HG03025 (cell line): ENCODE measurements at regions not wholly inside any gene's neighbourhood (a gene's known extent, or its start where the extent isn't known, plus 50 kb on each side); places are given as distances from the start of the nearest gene placed in this dataset.

Experiments
- ATAC-seq: cut with Tn5 transposase; IDR thresholded peaks from one replicate; pipeline ENCODE4 v1.9.1; 2021; ENCODE audit warnings: mild to moderate bottlenecking, moderate library complexity; ENCODE audit not compliant: unreplicated experiment, low FRiP score

DNA sequence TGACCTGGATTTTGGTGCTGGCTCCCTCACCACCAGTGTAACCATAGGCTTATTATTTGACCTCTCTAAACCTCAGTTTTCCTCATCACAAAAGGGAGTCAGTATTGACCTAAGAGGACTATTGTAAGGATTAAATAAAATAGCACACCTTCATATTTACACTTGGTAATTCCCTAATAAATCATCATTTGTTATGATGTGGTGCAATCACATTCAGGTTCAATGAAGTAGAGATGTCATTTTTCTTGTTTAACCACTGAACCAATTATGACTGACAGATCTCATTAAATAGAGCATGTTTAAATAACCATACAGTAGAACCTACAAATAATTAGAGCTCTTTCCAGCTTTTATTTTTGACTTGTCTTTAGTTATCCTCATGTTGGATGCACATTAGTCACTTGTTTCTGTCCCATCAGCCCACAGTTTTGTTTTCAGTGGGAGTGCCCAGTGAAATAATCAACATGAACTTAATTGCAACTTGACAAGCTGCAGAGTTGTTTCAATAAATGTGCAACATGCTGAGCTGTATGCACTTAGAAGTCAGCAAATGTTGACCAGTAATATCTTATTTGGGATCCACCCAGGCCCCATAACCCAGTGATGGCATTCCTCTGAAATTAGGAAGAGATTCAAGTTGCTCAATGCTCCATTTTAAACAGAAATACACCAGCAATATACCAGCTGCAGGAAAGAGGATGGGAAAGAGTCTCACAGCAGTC is 451.7 kb upstream of the MARCKS start:
- no peak for ATAC-seq

DNA sequence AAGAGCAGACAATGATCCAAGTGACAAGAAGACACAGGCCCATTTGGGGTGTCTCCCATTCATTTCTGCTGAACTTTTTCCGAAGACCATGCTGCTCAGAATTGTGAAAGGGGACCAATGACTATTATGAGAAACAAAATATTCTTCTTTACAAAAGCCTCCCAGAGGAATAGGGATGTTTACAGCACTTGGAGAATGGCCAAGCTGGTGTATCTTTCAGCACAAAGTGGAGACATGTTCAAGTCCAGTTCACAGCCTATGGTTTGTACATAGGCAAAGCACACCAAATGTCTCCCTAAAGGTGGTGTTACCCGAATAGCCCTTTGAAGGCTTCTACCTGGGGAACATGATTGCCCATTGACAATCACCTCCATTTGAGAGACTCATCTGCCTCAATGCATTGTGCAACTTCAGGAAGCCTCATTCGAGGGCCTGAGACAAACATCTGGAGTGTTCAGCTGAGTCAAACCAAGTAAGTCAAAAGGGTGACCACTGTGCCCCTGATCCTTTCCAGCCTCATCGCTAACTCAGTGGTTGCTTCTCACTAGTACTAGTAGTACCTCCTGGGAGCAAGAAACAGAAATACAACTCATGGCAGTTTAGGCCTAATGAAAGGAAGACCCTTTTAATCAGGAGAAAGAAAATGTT is 451.0 kb upstream of the MARCKS start:
- ATAC-seq, result no peak

DNA sequence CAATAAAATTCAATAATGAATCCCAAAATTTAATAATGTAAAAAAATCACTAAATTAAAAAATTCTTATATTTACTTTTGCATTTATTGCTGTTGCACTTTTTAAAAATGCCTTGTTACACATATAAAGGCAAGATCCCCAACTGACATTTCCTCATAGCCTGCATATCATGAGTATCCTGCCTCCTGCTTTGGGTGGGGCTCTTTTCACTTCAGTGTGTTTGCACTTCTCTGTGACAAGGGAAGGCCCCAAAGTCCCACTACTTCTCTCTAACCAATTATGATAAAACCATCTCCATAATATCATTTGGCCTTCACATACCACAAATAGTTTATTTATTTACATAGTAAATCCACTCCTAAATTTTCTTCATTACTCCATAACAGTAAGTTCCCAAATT is 446.1 kb upstream of the MARCKS start:
- no peak for ATAC-seq

DNA sequence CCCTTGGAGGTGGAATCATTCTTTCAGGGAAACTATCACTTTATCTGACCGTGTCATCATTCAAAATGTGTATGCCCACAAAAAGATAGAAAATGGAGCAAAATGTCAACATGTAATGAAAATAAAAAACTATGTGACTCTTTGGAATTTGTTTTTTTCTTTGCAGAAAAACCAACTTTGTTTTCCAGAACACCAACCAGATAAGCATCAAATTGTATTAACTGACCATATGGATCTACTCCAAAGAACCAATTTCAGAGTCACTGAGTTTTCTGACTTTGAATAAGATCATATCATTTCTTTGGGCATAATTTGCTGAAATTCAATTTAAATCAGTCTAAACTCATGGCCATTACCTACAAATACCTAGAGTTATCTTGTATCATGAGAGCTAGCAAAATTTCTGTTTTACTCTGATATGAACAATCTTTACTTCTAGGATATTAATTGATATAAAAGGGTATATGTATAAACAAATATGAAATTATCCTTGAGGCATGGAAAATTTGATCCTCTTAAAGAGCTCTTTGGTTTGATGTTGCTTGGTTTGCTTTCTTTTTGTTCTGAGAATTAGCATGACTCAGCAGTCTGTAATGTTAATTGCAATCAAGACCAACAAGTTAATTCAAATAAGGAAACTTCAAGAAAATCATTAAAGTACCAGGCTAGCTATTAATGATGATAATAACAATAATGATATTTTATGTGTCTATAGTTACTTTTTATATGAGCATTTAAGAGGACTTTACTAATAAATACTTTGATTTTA is 444.4 kb upstream of the MARCKS start:
- no peak for ATAC-seq

DNA sequence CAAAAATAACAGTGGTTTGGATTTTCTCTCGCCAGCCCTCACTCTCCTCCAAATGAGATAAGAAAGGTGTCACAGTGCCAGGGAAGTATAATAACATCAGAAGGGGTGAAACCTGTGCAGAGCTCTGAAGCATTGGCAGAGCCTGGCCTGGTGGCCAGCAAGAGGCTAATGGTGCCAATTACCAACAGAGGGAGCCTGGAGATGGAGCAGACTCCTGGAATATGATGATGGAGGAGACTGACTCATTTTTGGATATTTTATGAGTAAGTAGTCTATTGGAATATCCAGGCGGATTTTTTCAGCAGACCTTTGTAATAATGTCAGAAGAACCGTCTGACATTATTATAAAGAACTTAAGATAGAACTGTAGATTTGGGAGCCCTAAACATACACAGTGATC is 442.6 kb upstream of the MARCKS start:
- ATAC-seq, result no peak

DNA sequence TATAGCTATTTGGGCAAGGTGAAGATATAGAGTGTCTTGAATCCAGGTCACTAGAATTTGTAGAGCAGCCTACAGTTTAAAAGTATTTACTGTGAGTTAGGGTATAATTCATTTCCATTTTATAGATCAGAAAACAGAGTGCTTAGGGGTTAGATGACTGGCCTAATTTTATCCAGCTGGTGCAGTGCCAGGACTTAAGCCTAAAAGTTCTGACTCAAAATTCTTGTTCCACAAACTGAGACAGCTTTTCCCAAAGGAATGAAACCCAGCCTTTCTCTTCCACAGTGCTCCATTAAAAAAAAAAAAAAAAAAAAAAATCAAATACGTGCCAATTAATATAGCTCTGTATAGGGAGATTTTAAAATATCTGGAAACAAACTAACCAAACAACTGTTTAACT is 441.0 kb upstream of the MARCKS start:
- no peak for ATAC-seq

GRCh38 chr6:113420290-113420689 is 436.9 kb upstream of the MARCKS start:
- no peak for ATAC-seq

GRCh38 chr6:113421997-113422396 is 435.1 kb upstream of the MARCKS start:
- ATAC-seq, result no peak

- no peak for ATAC-seq
Measured at GRCh38 chr6:113423956-113424355, 433.2 kb upstream of the MARCKS start.

DNA sequence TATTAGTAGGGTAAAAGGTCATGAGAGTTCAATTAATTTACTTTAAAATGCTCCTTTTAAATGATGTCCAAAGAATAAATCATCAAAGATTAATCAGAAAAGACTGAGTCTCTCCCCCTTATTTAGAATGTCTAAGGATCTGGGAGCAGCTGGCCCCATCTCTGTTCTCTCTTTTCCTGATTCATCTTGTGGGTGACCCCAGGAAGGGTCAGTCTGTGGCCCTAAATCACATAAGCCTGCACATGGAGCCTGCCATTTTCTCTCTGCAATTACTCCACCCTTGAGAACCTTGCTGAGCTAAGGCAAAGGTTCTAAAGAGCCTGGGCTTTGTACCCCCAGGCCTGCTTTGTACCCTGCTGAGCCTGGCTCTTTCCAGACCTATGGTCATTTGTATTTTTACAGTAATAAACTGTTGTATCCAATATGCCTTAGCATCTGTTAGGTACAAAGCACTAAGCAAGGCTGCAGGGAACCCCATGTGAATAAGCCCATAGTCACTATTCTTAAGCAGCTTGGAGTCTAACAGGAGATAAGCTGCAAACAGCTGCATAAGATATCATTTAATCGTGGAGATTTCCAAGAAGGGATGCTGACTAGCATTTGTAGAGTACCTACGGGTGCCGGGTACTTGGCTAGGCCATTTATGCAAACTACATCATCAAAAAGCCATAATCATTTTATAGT is 431.0 kb upstream of the MARCKS start:
- no peak for ATAC-seq

- no peak for ATAC-seq
Measured at GRCh38 chr6:113427617-113428016, 429.5 kb upstream of the MARCKS start.

DNA sequence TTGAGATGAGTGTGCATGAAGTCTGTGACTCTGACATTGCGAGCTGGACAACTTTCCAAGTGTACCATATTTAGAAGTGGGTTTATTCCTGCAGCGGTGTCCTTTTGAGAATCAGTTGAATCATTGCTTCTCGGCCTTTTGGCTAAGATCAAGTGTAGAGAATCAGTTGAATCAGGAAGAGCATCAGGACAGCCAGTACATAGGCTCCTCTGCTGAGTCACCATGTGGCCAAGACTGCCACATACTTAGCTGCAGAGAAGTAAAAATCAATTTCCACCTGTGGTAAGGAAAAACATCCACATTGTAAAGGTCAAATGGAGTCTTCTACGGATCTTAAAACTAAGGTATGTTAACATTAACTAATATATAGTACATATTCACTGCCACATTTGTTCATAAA is 428.4 kb upstream of the MARCKS start:
- ATAC-seq, result no peak

DNA sequence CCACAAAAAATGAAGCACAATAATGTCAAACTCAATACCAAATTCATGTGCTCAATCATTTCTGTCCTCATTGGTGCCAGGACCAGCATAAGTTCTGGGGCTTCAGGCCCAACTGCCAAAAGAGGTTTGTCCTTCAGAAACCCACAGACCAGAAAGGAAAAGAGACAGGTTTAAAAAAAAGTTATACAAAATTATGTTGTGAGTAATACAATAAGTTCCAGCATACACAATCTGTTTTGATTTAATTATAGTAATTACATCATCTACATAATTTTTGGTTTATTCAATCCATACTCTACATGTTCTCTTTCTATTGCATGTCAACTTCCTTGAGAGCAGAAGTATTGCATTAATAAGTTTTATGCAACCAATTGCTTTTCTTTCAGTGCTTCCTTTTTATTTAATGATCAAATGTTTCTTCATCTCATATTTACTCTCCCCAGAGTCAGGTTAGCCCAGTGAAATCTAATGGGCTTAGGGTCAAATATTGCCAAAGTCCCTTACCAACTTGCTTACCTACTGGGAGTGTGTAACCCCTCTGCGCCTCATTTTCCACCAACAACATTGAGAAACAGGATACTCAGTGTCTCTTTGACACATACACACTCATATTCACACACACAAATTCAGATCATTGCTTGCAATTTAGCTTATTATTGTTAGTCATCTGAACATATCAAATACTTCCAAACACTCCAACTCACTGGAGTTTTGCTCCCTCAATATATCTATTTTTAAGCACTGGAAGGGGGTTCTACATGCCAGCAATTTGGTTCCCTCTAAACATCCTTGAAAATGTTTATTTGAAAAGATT is 424.4 kb upstream of the MARCKS start:
- no peak for ATAC-seq

DNA sequence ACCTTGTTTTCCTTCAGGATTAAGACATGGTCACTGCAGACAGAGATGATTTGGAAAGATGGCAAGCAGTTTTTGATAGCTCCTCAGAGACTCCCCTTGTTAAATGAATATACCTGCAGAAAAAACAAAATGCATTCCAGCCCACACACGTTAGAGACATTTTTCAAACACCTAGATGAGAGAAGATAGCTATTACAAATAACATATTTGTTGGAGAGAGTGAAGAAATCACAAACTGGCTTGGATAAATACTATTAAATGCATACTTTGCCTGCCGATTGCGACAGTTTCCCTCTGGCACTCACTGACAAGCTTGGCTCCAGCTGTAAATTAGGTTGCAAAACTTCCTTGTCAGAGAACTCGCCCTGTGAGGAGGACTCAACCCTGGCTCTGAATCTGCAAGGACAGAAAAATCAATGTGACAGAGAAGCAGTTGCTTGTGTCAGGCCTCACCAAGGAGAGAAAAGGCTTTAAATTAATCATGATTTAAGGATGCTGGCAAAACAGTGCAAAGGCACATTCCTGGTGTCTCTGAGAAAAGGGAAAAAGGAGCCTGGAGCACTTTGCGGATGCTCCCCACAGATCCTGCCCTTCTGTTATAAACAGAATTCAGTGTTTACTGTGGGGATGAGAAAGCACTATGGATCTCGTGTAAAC is 423.7 kb upstream of the MARCKS start:
- ATAC-seq, result no peak

GRCh38 chr6:113434641-113435040 is 422.5 kb upstream of the MARCKS start:
- no peak for ATAC-seq

DNA sequence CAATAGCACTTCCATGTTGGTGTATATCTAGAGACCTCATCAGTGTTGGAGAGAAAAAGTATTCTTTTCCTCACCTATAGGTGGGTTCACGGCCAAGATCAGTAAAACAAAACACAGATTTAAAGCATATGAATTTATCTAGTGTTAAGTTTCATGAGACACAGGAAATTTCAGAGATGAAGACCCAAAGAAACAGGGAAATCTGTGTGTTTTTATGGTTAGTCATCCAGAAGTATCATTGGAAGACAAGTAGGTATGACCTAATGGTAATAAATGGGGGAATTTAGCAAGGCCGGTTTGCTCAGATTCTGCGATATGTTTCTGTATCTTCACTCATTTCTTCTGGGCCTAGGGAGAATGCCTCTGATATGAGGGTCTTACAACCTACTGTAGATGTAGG is 419.6 kb upstream of the MARCKS start:
- ATAC-seq, result no peak

DNA sequence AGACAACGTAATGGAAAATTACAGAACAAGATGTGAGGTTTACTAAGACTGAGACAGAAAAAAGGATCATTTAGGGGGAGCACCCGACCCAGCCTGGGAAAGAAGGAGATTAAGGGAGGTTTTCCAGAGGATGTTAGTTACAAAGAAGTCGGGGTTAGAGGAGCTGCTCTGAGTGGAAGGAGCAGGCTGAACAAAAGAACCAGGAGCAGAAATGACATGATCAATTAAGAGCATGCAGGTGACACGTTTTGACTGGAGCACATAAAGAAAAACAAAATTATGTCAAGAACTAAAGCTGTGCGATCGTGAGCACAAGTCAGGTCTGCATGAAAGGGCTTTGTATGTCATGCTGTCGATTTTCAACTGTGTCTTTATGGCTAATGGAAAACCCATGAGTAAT is 417.3 kb upstream of the MARCKS start:
- ATAC-seq, result no peak

- ATAC-seq, result no peak
Measured at GRCh38 chr6:113442040-113442439, 415.1 kb upstream of the MARCKS start.

DNA sequence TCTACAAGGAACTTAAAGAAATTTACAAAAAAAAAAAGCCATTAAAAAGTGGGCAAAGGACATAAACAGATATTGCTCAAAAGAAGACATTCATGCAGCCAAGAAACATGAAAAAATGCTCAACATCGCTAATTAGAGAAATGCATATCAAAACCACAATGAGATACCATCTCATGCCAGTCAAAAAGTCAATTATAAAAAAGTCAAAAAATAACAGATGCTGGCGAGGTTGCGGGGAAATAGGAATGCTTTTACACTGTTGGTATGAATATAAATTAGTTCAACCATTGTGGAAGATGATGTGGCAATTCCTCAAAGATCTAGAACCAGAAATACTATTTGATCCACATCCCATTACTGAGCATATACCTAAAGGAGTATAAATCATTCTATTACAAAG is 411.9 kb upstream of the MARCKS start:
- ATAC-seq, result no peak
